ENCODE measurements at regions not wholly inside any gene's neighbourhood (a gene's known extent, or its start where the extent isn't known, plus 50 kb on each side); places are given as distances from the start of the nearest gene placed in this dataset.

GRCh38 chr6:168200571-168201134 lies 118.9 kb downstream of the DACT2 start:
- intact Hi-C loops (cut with DNase I; ENCODE audit: low total_unique reads) = no loop called here

GRCh38 chr6:168198302-168199180 lies 119.5 kb upstream of the FRMD1 start:
- DNase-seq = no peak
- Histone ChIP-seq H3K9me3 (no peaks in the 10 kb centered on the region), H3K4me1 (peaks cover 0 to 14% (median 10%) of the 10 kb centered on the region in 4 donors), H3K27ac (no peak overlapping the region), H3K36me3 (no peaks in the 10 kb centered on the region), H3K27me3 (no peaks in the 10 kb centered on the region), H3K4me3 (no peak overlapping the region)
- intact Hi-C loops (cut with DNase I; ENCODE audit: low total_unique reads) (no loop called here), in situ Hi-C loops (cut with MboI; ENCODE audit: low pct_ligation_motif_present in 1 of 4, low pct_unique_long_range_greater_than_20kb in 1 of 4, low sequenced_read_pairs in 3 of 4) (no loop called here)
- 88% methylated on average over 19 of the region's 21 CpGs; no CpG with 5 or more reads in 1 of the 2 donors for WGBS, 2 donors (ENCODE audit: low coverage in 1 of 2)
- TF ChIP-seq POLR2AphosphoS5 (IDR thresholded peaks at IDR 0.05) = no peak
- TF ChIP-seq POLR2A (IDR thresholded peaks at IDR 0.05) = no peak
- TF ChIP-seq CTCF (IDR thresholded peaks at IDR 0.05) = no peak
- no peak for TF ChIP-seq EP300 (IDR thresholded peaks at IDR 0.05; ENCODE audit: low read depth)

More at GRCh38 chr6:168200571-168201134, 118.9 kb downstream of the DACT2 start:
- H3K36me3 ChIP-seq = no peaks in the 10 kb centered on the region
- no peak overlapping the region for H3K4me3 ChIP-seq
- H3K4me1 ChIP-seq = peaks cover 0 to 11% (median 9%) of the 10 kb centered on the region in 4 donors
- no peak for DNase-seq
- 79 to 86% methylated on average over 8 of the region's 8 CpGs for WGBS, 2 donors (ENCODE audit: low coverage in 1 of 2)
- H3K27me3 ChIP-seq = no peaks in the 10 kb centered on the region
- in situ Hi-C loops (cut with MboI; ENCODE audit: low pct_ligation_motif_present in 1 of 4, low pct_unique_long_range_greater_than_20kb in 1 of 4, low sequenced_read_pairs in 3 of 4) = no loop called here
- H3K27ac ChIP-seq = no peak overlapping the region
- TF ChIP-seq CTCF (IDR thresholded peaks at IDR 0.05) (no peak), POLR2A (IDR thresholded peaks at IDR 0.05) (no peak), EP300 (IDR thresholded peaks at IDR 0.05; ENCODE audit: low read depth) (no peak), POLR2AphosphoS5 (IDR thresholded peaks at IDR 0.05) (no peak)
- no peaks in the 10 kb centered on the region for H3K9me3 ChIP-seq

GRCh38 chr6:168197636-168198301 lies 118.8 kb upstream of the FRMD1 start:
- Histone ChIP-seq H3K27me3 (no peaks in the 10 kb centered on the region), H3K36me3 (no peaks in the 10 kb centered on the region), H3K4me3 (no peak overlapping the region), H3K27ac (no peak overlapping the region), H3K9me3 (no peaks in the 10 kb centered on the region), H3K4me1 (peaks cover 0 to 14% (median 10%) of the 10 kb centered on the region in 4 donors)
- WGBS, 2 donors (ENCODE audit: low coverage in 1 of 2) = 90% methylated on average over 10 of the region's 10 CpGs; no CpG with 5 or more reads in 1 of the 2 donors
- no peak for TF ChIP-seq POLR2A (IDR thresholded peaks at IDR 0.05)
- TF ChIP-seq EP300 (IDR thresholded peaks at IDR 0.05; ENCODE audit: low read depth) = no peak
- no peak for TF ChIP-seq CTCF (IDR thresholded peaks at IDR 0.05)
- no peak for TF ChIP-seq POLR2AphosphoS5 (IDR thresholded peaks at IDR 0.05)
- DNase-seq = no peak
- in situ Hi-C loops (cut with MboI; ENCODE audit: low pct_ligation_motif_present in 1 of 4, low pct_unique_long_range_greater_than_20kb in 1 of 4, low sequenced_read_pairs in 3 of 4) (no loop called here), intact Hi-C loops (cut with DNase I; ENCODE audit: low total_unique reads) (no loop called here)
